Fibroblast of lung (primary cell): ENCODE measurements at regions not wholly inside any gene's neighbourhood (a gene's known extent, or its start where the extent isn't known, plus 50 kb on each side); places are given as distances from the start of the nearest gene placed in this dataset.

ENCODE experiments used
- CTCF ChIP-seq, 2 donors: IDR thresholded peaks in 1 of 2; conservative IDR thresholded peaks in 1 of 2; 1 replicate in 1 of 2; 2 replicates in 1 of 2; pipeline ENCODE4 v1.5.1; 2011 to 2012; ENCODE audit warnings: low read length in 2 of 2, control low read depth in 1 of 2, inconsistent platforms in 1 of 2, low read depth in 1 of 2, mild to moderate bottlenecking in 1 of 2
- EZH2 ChIP-seq: IDR thresholded peaks from 2 replicates; pipeline ENCODE4 v1.5.1; 2012; ENCODE audit warnings: low read length, control low read depth, mild to moderate bottlenecking; ENCODE audit errors: missing control alignments

- TF ChIP-seq CTCF (conservative IDR thresholded peaks at IDR 0.05 in 1 of 2, IDR thresholded peaks at IDR 0.05 in 1 of 2; ENCODE audit: low read depth in 1 of 2, low read length in 2 of 2) (no peak), EZH2 (no peak)
Measured at GRCh38 chrX:39894683-39895082, 203.1 kb downstream of the BCOR start.
